ENCODE measurements at regions not wholly inside any gene's neighbourhood (a gene's known extent, or its start where the extent isn't known, plus 50 kb on each side); places are given as distances from the start of the nearest gene placed in this dataset.

GRCh38 chr20:11195169-11195568 lies 521.4 kb upstream of the JAG1 start:
- Histone ChIP-seq H3K4me1 (no peaks in the 10 kb centered on the region), H3K4me3 (no peak overlapping the region), H3K27ac (peak overlapping the region; percentile 50 to 60), H3K27me3 (no peaks in the 10 kb centered on the region), H3K9me3 (no peaks in the 10 kb centered on the region), H3K36me3 (no peaks in the 10 kb centered on the region)
- TF ChIP-seq POLR2A (IDR thresholded peaks at IDR 0.05) (no peak), CTCF (IDR thresholded peaks at IDR 0.05) (no peak)
- DNase-seq: no peak
- intact Hi-C loops (cut with DNase I; ENCODE audit: low total_unique reads): no loop called here

- peak overlapping the region; percentile 50 to 60 for H3K27ac ChIP-seq
- H3K27me3 ChIP-seq: no peaks in the 10 kb centered on the region
- intact Hi-C loops (cut with DNase I; ENCODE audit: low total_unique reads): no loop called here
- no peaks in the 10 kb centered on the region for H3K4me1 ChIP-seq
- no peaks in the 10 kb centered on the region for H3K36me3 ChIP-seq
- no peak overlapping the region for H3K4me3 ChIP-seq
- DNase-seq: peak in 1 of 2 donors; percentile 35
- TF ChIP-seq CTCF (IDR thresholded peaks at IDR 0.05) (no peak), POLR2A (IDR thresholded peaks at IDR 0.05) (no peak)
- H3K9me3 ChIP-seq: no peaks in the 10 kb centered on the region
Measured at GRCh38 chr20:11195899-11196558, 522.2 kb upstream of the JAG1 start.

GRCh38 chr20:11197851-11198250 lies 524.1 kb upstream of the JAG1 start:
- TF ChIP-seq CTCF (IDR thresholded peaks at IDR 0.05): no peak
- Histone ChIP-seq H3K27me3 (no peaks in the 10 kb centered on the region), H3K4me1 (no peaks in the 10 kb centered on the region), H3K9me3 (no peaks in the 10 kb centered on the region), H3K27ac (no peak overlapping the region), H3K36me3 (no peaks in the 10 kb centered on the region), H3K4me3 (no peak overlapping the region)
- no peak for DNase-seq
- intact Hi-C loops (cut with DNase I; ENCODE audit: low total_unique reads): no loop called here

GRCh38 chr20:11200423-11200822 lies 526.6 kb upstream of the JAG1 start:
- intact Hi-C loops (cut with DNase I; ENCODE audit: low total_unique reads): no loop called here
- DNase-seq: no peak
- no peaks in the 10 kb centered on the region for H3K27me3 ChIP-seq
- H3K9me3 ChIP-seq: no peaks in the 10 kb centered on the region
- no peak overlapping the region for H3K27ac ChIP-seq
- H3K36me3 ChIP-seq: no peaks in the 10 kb centered on the region
- TF ChIP-seq POLR2A (IDR thresholded peaks at IDR 0.05): no peak
- TF ChIP-seq CTCF (IDR thresholded peaks at IDR 0.05): no peak
- no peak overlapping the region for H3K4me3 ChIP-seq
- no peaks in the 10 kb centered on the region for H3K4me1 ChIP-seq

GRCh38 chr20:11204926-11205768 lies 531.3 kb upstream of the JAG1 start:
- DNase-seq: peak; percentile 29 to 38
- H3K4me3 ChIP-seq: no peak overlapping the region
- no peaks in the 10 kb centered on the region for H3K9me3 ChIP-seq
- H3K4me1 ChIP-seq: no peaks in the 10 kb centered on the region
- TF ChIP-seq CTCF (IDR thresholded peaks at IDR 0.05): peak; percentile 33 to 62 (median 51)
- TF ChIP-seq POLR2A (IDR thresholded peaks at IDR 0.05): no peak
- intact Hi-C loops (cut with DNase I; ENCODE audit: low total_unique reads): no loop called here
- H3K27ac ChIP-seq: peak overlapping the region in 1 of 2 donors; percentile 18
- H3K27me3 ChIP-seq: no peaks in the 10 kb centered on the region
- H3K36me3 ChIP-seq: no peaks in the 10 kb centered on the region

All from uterus (tissue), 3 donors.